NCI-H2081 (cell line): ENCODE measurements at regions not wholly inside any gene's neighbourhood (a gene's known extent, or its start where the extent isn't known, plus 50 kb on each side); places are given as distances from the start of the nearest gene placed in this dataset.

Experiments used
- DNase-seq, 2 experiments: peaks; one replicate each; lab custom pipeline; 2025; lab: John Stamatoyannopoulos, UW

DNA sequence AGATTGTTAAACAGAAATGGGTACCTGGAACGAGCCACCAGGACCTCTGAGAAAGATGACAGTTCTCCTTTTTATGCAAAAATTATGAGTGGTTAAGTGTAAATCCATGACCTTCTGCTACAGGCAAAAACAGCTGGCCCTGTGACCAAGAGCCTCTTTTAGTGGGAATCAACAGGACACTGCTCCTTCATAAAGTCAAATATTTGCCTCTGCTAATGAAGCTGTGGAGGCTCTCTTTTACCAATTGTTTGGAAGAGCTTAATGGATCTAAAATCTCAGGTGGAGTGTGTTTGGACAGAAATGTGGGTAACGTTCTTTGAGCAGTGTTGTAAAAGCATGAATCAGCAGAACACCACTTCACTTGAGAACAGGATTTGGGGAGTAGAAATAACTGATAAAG, 117.5 kb upstream of the PCSK2 start:
- peak in 1 of 2 experiments; percentile 9 for DNase-seq

DNA sequence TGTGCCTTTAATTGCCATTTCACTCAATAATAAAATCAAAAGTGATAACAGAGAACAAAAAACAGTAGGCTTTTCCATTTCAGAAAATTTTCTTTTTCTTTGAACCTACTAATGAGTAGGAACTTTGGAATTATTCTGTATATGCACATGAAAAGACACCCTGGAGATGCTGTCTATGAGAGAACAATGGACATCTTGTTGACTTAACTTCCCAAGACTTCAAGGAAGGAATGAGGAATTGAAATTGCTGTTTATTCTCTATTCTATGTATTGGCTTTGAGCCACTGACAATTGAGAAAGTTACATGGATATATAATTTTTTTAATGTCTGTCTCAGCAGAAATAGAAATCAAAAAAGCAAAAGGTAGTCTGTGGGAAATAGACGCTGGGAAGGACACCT, 98.6 kb upstream of the PCSK2 start:
- DNase-seq, result no peak

DNA sequence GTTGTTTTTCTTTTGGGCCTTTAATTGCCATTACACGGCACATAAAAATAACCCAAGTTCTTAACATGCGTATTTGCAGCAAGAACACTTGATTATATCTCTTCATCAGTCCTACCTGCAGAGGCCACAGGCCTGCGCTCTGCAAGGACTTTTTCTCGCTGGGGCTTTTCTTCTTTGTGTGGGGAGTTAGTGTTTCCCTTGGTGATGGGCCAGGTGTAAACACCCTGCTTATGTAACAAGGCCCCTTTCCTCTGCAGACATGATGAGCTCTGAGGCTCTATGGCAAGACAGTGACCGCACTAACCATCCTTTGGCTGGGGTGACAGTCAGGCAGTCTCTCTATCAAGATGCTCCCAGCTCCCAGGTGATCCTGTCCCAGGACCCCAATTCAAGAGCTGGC, 97.8 kb upstream of the PCSK2 start:
- no peak for DNase-seq

DNA sequence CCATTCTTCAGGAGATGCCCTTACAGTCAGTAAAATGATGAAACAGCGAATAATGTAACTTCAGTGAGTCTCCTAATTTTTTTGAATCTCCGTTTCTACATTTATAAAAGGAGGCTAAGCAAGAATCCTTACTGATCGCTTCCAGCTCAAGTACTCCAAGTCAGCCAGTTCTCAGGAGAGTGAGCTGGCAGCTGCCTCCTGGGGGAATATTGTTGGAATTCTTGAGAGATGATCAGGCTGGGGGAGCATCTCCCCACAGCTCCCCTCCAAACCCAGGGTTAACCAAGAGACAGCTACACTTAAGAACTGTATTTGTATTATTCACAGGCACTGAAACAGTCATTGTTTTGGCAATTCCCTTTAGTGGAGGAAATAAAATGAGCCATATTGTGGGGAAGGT, 89.1 kb upstream of the PCSK2 start:
- no peak for DNase-seq

DNA sequence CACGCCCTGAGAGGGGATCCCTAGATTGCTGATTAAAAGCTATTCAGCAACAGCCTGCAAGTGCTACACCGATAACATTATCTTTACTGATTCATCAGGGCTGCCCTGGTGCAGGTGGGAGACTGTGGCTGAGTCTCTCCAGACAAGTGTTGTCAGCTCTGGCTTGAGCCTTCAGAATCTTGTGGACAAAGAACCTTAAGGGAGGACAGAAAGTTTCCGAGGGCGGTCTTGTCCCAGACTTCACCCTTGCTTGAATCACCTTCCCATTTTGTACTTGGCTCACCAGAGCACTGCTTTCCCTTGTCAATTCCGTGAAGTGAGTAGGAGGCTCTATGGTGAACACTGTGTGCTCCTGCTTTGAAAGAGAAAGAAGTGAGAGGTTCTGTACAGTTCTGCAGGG, 88.6 kb upstream of the PCSK2 start:
- no peak for DNase-seq

DNA sequence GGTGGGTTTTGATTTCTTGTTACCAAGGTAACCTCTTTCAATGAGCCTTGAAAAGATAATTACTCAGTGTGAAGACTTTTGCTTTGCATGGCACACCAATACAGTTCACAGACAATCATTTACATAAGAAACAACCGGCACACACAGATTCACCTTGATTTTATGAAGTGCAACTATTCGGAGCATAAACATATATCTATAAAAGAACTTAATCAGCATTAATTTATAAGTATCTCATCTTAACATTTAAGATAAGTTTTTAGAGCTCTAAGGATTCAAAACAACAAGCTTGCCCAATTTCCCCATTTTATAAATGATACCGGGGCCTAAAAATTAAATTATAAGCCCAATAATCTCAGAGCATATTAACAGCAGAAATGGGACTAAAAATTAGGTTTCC, 85.9 kb upstream of the PCSK2 start:
- DNase-seq, result no peak

DNA sequence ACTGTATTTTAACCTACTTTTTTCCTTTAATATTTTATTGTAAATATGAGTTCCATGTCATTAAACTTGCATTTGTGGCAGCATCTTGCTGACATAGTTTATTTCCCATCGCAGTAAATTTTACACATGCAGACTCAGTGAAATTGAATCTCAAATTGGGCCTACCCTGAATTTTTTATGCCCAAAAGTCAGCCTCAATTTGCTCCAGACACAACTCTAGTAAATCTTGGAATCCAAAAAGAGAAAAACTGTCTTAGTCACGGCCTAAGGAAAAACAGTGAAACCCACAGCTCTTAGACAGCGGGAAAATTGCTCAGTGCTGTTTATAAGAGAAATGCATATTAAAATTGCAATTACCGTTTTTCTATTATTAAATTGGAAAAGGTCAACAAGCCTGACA, 85.3 kb upstream of the PCSK2 start:
- no peak for DNase-seq

DNA sequence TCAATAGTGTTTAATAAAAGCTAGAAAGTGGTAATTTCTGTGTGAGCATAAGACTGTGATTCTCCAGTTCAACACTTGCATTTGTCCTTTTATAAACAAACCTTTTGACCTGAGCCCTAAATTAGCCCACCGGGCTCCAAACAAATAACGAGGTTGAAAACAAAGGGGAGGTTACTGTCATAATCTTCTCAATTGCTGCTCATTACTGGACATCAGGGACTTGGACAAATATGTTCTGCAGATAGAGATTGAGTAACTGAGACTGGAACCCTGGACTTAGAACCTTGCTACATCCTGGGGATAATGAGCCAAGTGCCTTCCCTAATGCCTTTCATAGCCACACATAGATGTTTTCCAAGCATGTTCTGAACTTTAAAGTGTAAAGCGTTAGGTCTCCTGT, 84.2 kb upstream of the PCSK2 start:
- DNase-seq, result no peak

DNA sequence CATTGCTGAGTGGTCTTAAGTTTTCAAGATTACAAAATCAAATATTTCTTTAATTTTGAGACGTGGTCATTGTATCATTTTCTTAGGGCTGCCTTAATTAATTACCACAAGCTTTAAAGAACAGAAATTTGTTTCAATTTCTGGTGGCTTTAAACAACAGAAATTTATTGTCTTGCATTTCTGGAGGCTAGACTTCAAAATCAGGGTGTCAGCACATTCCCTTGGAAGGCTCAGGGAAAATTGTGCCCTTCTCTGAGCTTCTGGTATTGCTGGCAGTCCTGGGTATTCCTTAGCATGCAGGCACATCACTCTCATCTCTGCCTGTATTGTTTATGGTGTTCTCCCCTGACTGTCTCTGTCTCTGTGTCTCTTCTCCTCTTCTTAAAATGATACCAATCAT, 76.0 kb upstream of the PCSK2 start:
- no peak for DNase-seq

DNA sequence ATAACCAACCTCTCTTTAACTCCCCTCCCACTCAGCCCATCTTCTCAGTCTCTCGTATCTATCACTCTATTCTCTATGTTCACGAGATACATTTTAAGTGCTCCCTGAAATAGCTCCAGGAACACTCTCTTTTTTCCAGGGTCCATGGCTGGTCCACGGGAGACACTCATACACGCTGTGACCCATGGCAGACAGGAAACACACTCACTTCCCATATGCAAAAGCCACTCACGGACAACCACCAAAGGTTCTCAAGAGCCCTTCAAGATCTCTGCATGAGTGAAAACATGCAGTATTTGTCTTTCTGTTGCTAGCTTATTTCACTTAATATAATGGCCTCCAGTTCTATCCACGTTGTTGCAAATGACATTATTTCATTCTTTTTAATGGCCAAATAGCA, 71.4 kb upstream of the PCSK2 start:
- DNase-seq, result no peak

DNA sequence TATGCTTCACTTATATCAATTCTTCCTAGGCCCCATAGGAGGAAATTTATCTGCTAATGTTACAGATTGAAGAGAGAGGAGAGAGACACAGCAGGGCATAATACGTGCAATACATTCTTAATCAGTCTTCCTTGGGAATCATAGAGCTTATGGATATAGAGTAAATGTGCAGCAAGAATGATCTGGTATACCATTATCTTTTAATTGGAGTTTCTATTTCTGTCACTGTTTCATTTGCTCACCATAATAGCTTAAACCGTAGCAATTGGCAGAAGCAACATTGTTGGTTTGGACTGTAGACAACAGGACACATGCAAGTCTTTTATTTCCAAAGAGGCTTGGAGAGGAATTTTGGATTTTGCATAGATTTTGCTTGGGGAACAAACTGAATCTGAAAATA, 68.1 kb upstream of the PCSK2 start:
- no peak for DNase-seq

DNA sequence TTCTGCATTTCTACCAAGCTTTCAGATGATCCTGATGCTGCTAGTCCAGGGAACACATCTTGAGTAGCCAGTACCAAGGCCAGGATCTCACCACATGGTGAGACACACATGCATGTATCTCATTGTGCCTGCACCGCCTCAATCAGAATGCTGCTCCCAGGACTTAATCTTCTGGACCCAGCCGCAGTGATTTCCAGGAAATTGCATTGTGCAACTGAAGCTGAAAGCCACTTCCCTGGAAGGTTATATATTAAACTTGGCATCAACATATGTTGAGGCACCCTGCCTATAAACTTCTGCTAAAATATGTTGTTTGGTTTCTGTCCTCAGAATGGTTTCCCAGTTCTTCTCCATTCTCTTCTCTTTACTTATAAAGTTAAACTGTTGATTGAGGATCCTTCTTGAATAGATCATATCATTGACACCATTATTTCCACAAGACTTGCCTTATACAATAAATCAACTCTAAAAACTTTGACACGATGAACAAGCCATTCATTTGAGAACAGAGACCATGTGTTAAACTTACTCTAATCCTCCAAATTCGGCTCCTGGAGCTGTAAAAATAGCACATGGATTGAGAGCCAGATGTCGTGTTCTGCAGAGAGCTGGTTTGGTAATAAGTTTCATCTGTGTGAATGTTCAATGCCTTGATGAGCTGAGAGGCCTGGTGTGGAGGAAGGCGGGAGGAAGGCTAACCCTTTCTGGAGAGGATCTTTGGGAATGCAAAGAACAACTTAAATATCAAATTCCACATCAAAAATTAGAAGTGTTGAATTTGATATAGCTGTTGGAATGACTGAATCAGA, 65.0 kb upstream of the PCSK2 start:
- no peak for DNase-seq

DNA sequence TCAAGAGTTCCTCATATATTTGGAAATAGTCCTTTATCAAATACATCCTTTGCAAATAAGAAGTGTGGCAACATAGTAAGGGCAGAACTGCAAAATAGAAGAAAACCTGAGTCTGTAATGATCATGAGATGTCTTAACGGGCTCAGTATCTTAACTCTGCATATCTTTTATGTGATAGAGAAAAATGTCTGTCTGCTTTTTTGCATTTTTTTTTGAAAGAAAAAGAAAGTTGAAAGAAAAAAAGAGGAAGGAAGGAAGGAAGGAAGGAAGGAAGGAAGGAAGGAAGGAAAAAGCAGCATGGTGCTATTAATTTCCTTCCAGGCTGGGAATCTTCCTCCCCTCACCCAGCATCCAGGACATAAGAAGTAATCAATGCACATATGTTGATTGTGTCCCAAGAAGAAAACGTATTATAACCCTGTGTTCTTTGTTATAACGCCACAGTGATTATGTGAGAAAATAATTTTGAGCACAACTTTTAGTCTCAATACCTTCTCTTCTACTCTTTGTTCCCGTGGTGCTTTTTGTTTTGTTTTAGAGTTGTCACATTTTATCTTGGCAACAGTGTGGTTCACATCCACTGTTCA, 58.7 kb upstream of the PCSK2 start:
- DNase-seq, result no peak

DNA sequence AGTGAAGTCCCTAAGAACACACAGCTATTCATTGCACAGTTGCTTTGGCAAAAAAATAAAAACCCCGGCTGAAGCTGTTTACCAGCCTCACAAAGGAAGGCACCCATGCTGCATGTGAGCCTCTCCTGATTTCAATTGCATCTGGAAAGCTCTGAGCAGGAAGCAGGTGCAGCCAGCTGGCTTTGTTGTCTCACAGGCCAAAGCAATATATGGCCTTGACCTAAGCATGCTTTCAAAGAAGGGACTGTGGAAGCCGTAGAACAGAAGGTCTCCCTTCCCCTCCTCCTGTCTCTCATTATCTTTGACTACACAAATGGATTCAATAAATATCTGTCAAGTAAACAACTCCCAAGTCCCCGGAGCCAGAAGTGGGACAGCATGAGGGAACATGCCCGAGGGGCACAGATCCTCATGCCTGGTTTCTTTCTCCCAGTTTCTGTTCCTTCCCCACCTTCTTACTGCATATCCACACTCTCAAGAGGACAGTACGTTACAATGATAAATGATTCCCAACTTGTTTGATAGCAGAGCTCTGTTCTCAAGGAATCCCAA, 57.2 kb upstream of the PCSK2 start:
- peak; percentile 66 to 92 for DNase-seq

DNA sequence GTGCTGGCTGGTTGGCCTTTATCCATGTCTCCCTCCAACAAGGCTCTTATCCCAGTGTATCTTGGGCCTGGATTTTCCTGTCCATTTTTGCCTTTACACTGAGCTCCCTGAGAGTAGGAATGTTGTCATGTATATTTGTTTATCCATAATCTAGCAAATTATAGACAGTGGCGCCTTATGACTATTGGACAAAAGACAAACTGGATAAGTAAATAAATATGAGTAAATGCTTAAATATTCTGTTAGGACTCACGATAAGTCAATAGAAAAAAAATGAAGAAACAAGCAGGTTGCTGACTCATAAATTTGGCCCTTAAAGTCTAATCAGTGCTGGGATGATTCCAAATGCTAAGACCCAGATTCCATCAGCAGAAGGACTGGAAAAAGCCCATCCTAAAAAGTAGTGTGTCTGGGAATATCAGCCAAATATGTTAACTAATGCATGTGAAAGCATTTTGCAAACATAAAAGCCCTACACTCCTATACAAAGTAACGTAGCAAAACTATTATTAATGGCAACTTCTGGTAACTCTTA, 55.0 kb upstream of the PCSK2 start:
- DNase-seq, result no peak

DNA sequence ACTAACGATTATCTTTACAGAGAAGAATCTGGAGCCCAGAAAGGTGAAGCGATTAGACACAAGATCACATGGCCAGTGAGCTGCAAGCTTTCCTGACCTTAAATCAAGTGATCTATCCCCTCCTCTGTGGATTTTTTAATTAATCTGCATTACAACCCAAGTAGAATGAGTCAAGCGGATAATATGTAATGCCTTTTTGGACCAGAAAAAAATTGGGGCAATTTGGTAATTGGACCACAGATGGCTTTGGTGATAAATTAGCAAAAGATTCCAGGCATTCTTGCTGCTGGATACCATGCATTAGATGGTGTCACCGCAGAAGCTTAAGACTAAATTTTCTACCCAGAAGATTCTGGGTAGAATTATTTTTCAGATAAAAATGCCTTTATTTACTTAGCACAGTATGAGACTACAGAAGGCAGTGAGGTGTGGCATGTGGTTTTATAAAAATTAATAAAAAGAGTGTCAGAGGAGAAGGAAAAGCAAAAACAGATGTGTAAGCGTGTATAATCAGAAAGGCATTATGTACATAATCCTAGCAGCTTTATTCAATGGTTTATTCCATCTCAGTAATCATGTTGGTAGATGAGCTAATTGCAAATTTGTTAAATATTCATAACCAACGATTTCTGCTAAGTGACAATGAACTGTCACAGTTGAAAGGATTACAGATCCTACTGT, 53.9 kb upstream of the PCSK2 start:
- DNase-seq, result no peak
